NB4 (cell line): ENCODE measurements at regions not wholly inside any gene's neighbourhood (a gene's known extent, or its start where the extent isn't known, plus 50 kb on each side); places are given as distances from the start of the nearest gene placed in this dataset.
"Not testable (repeated sequence)": the region's sequence is repeated elsewhere in the genome, so short reads cannot be mapped to it uniquely, and the experiment has no call there.

Experiments
- DNase-seq: peaks from one replicate; pipeline ENCODE4 v3.0.0; 2010; ENCODE audit warnings: low read depth
- H3K4me3 ChIP-seq: one replicate; pipeline ENCODE4 v1.5.1; 2011; ENCODE audit warnings: mild to moderate bottlenecking, low read depth, low read length, moderate library complexity
- CTCF ChIP-seq: IDR thresholded peaks from one replicate; pipeline ENCODE4 v1.5.1; 2012; ENCODE audit warnings: low read depth, low read length
- MYC ChIP-seq: IDR thresholded peaks from 2 replicates; pipeline ENCODE4 v1.6.1; 2011; ENCODE audit warnings: low read depth, low read length
- POLR2A ChIP-seq: IDR thresholded peaks from 2 replicates; pipeline ENCODE4 v1.6.1; 2011; ENCODE audit warnings: mild to moderate bottlenecking; ENCODE audit not compliant: insufficient read length; ENCODE audit errors: extremely low read depth
- TF ChIP-seq, protein P1 (sequence below): IDR thresholded peaks from 2 replicates; pipeline ENCODE4 v1.6.1; 2011; ENCODE audit warnings: low read depth, low read length

DNA sequence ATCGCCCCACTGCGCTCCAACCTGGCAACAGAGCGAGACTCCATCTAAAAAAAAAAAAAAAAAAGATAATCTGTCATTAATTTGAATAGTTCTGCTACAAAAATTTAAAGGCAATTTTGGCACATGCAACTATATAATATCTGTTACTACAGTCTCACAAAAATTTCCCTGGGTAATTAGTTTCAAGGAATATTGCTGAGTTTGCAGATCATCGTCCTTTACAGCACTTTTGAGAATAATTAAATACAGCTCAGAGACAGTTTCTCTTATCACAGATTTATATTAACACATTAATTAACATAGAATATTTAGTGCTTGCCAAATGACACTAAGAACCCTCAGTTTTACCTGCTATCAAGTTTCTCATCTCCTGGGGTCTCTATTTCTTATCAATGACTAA, 540.4 kb upstream of the ZNF804A start:
- DNase-seq, result no peak
- TF ChIP-seq CTCF (no peak), MYC (no peak), POLR2A (no peak)
- TF ChIP-seq, protein P1, sequence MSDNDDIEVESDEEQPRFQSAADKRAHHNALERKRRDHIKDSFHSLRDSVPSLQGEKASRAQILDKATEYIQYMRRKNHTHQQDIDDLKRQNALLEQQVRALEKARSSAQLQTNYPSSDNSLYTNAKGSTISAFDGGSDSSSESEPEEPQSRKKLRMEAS, result no peak
- H3K4me3 ChIP-seq, result no peak overlapping the region

GRCh38 chr2:184060268-184060667, 538.1 kb upstream of the ZNF804A start:
- H3K4me3 ChIP-seq, DNase-seq: not testable (repeated sequence)

DNA sequence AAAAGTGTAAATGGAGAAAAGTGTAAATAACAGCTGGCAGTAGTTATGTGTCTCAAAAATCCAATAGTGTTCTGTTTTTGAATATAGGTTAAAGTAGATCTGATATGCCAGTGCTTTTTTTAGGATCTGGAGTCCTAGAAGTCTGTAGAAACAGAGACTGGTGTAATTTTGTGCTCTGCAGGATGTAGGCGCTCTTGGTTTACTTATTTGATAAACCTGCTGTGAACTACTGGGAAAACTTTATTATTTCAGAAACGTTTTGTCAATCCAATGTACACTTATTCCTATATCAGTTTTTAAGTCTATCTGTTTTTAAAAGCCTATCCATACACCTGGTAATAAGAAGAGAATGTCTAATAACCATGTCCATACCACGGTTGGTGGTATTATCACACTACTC, 530.8 kb upstream of the ZNF804A start:
- DNase-seq, result peak; percentile 16
- H3K4me3 ChIP-seq, result no peak overlapping the region
- TF ChIP-seq MYC (no peak), CTCF (no peak), POLR2A (no peak)
- TF ChIP-seq, protein P1, result no peak

DNA sequence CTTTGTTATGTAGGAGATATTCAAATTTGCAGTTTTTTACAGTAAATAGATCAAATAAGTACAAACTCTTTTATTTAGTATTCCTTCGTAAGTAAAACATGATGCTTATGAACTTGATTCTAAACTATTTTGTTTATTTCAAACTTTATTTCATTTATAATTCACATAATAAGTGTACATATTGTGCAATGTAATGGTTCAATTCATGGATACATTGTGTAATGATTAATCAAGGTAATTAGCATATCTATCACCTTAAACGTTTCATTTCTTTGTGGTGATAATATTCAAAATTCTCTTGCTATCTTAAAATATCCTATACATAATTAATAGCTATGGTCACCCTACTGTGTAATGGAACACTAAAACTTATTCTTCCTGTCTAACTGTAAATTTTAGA, 525.9 kb upstream of the ZNF804A start:
- DNase-seq, result no peak
- TF ChIP-seq MYC, result no peak
- TF ChIP-seq, protein P1, result no peak
- TF ChIP-seq CTCF, result no peak
- H3K4me3 ChIP-seq, result no peak overlapping the region

GRCh38 chr2:184078496-184078895, 519.8 kb upstream of the ZNF804A start:
- no peak overlapping the region for H3K4me3 ChIP-seq
- no peak for DNase-seq
- no peak for TF ChIP-seq MYC
- TF ChIP-seq, protein P1, result no peak
- no peak for TF ChIP-seq CTCF
- TF ChIP-seq POLR2A, result no peak

GRCh38 chr2:184091456-184091855, 506.9 kb upstream of the ZNF804A start:
- H3K4me3 ChIP-seq, result no peak overlapping the region
- no peak for DNase-seq
- no peak for TF ChIP-seq CTCF
- TF ChIP-seq POLR2A, result no peak
- no peak for TF ChIP-seq MYC
- TF ChIP-seq, protein P1, result no peak
